ENCODE measurements at regions not wholly inside any gene's neighbourhood (a gene's known extent, or its start where the extent isn't known, plus 50 kb on each side); places are given as distances from the start of the nearest gene placed in this dataset.

DNA sequence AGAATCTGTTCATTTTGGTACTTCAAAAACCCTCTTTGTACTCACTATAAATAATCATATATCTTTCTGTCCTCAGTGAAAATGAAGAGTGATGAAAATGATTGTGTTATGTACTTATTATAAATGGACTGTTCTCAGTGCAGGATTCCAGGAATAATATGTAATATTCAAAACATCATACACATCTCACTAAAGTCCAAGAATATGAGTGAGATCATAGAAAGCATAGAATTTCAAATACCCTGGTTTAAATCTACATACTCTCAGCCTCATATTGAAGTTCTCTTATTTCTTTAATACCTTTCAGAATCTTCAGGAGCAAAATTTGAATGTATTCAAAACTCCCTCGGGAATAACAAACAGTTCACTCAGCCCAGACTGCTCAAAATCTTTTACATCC is 868.0 kb downstream of the SLITRK6 start:
- no peak for DNase-seq

DNA sequence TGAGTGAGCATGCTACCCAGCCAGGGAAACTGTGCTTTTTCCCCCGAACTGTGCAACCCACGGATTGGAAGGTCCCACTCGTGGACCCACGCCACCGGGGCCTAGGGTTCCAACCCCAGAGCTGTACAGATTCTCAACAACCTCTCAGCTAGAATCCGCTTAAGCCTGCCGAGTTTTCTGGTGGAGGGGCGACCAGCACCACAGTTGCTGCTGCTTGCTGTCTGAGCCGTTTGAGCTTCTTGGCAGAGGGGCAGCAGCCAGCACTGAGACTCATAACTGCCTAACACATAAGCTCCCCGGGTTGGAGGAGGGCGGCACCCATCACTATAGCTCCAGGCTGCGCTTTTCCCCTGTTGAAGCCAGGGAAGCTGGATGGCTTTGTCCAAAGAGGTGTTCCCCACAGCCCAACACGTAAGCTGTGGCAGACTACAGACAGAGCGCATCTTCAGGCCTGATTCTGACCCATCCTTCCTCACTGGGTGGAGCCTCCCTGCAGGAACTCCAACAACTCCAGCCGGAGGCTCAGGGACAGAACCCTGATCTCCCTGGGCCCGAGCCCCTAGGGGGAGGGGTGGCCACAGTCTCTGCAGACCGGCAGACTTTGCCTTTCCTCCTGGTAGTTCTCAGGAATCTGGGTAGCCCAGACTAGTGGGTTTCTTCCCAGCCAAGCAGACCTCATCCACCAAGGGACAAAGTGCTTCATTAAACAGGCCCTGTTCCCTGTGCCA is 871.6 kb downstream of the SLITRK6 start:
- DNase-seq, result no peak

DNA sequence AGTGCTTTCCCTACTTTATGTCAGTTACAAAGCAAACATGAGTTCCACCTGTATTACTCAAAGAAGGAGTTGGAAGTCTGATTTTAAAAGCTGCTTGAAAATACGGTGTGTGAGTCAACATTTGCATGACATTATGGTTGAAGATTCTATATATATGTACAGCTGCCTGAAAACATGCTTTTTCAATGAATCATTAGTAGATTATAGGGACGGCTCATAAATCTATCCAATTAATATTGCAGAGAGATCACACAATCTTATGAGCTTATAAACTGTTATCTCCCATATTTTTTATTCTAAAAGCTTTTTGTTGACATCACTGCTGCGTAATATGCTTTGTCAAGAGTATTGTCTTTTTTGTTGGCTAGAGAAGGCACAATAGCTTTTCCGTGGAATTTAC is 873.8 kb downstream of the SLITRK6 start:
- no peak for DNase-seq

DNA sequence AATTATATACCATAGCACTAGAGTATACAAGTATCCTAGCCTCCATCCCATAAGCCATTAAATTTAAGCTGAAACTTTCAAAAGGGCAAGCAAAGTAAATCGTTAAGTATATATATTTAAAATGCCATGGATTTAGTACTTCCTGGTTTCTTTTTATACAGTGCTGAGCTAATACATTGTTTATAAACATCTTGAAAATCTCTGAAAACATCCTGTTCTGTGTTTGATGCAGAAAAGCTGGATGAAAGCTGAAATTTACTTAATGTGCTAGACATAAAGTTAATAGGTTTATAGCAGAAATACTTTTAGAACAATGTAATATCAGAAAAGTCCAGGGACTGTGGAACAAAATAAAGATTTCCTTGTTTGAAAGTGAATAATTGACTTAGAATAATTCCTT is 875.4 kb downstream of the SLITRK6 start:
- no peak for DNase-seq

DNA sequence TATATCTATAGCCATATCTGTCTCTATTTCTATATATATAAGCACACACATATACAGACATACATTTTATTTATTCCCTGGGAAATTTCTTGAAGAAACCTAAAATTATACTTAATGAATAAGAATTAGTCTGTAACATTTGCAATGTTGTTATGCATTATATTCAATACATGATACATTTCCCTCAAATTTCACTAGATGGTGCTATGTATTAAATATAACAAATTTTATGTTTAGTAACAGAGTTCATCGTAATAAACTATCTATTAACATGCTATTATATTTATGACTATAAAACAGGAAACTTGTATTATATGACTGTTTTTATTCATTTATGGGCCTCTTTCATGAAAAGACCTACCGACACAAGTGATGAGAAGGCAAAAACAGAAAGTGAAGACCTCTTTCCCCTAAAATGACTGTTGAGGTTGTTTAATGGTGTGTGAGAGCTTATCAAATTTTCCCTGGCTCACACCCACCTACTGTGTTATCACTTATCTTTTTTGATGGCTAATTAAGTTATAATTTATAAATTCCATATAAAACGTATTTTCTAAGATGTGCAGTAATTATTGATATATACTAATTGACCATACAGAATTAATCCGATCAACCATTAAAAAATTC is 881.9 kb downstream of the SLITRK6 start:
- peak in 1 of 2 experiments; percentile 1 for DNase-seq

DNA sequence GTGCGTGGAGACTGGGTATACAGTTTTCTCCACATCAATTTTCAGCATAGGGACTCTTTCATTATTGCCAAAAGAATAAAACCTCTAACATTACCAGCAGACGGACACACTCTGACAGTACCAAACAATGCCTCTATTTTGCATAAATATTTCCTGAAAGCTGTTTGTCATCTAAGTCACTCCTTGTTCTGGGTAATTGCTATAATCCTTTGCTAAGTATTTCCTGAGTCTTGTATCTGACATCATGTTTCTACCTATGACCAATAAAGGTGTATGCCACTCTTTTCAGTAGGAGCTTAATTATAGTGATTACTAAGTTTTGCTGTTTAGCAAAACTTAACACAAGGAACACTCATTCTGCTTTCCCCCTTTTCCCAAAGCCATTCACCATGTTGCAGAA is 886.5 kb downstream of the SLITRK6 start:
- DNase-seq, result no peak

DNA sequence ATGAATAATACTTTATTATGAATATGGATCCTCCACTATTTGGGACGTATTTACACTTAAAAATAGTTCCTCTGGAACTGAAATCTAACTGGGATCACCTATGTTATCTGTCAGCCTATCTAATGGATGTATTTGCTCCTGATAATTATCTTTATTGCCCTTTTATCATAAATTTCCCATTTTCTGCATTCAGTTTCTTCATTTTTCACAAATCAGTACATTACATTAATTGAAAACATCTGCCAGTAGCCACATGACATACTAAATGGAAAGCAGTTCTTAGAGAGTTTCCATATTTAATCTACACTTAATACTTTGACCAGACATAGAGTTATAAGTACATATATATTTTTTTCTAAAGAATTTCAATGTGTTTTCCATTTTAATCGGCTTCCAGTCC is 888.8 kb downstream of the SLITRK6 start:
- DNase-seq, result no peak

DNA sequence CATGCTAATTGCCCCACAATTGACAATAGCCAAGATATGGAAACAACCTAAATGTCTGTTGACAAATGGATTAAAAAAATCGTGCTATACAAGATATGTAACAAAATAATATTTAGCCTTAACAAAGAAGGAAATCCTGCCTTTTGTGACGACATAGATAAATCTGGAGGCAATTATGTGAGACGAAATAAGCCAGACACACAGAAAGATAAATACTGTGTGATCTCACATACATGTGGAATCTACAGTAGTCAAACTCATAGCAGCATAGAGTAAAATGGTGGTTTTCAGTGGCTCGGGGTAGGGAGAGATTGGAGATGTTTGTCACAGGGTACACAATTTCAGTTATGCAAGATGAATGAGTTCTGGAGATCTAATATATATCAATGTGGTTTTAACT is 895.8 kb downstream of the SLITRK6 start:
- no peak for DNase-seq

DNA sequence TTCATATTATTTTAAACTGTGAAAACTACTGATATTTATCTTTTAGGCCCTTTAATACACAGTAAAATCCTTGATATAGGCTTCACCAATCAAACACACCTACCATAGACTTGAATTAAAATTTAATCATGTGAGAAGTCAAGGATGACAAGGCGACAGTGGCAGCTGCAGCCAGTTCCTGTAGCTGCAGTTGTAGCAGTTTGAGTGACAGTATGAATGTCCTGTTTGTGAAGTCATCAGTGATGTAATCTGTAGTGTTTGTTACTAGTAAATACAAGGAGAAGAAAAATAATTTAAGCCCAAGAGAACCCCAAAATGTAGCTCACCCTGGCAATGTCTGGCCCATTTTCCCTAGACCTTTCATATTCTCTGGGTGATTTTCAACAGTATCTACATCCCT is 897.0 kb downstream of the SLITRK6 start:
- DNase-seq, result no peak

DNA sequence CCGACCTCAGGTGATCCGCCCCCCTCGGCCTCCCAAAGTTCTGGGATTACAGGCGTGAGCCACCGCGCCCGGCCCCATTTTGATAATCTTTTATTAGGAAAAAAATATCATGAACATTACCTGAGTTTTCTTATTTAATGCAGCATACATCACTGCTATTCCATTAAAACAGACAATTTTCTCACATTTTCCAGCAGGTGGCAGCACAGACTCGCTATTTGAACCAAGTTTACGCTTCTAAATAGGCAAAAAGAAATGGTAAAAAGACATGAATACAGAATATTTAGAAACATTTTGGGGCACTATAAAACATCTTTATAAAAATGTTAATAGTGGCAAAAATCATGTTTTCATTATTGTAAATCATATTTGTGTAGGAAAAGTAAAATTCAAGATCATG is 903.1 kb downstream of the SLITRK6 start:
- DNase-seq, result peak; percentile 22 to 24

DNA sequence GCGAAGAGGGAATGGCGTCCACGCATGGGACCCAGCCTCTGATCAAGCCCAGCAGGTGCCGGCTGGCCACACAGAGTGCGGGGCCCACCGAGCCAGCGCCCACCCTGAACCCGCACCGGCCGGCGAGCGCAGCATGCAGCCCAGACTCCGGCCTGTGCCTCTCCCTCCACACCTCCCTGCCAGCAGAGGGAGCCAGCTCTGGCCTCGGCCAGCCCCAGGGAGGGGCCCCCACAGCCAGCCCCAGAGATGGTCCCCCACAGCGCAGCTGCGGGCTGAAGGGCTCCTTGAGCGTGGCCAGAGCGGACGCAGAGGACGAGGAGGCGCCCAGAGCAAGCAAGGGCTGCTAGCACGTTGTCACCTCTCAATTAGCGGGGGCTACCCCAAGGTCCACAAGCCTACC is 904.5 kb downstream of the SLITRK6 start:
- no peak for DNase-seq

DNA sequence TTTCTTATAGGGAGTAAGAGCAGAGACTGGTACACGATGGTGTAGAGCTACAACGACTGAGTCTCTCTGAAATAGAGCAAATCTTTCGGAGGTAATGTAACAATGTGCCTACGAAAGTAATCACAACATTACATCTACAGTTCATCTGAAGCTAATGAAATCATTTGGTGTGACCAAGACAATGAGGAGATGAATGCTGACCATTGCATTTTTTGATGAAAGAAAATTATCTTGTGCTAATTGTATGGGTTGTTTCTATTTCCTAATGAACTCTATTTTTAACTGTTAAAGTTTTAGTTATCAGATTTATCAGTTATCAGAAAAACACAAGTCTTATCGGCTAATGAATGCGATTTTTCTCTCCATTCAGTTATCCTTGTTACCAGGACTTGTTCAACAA is 913.4 kb downstream of the SLITRK6 start:
- no peak for DNase-seq

DNA sequence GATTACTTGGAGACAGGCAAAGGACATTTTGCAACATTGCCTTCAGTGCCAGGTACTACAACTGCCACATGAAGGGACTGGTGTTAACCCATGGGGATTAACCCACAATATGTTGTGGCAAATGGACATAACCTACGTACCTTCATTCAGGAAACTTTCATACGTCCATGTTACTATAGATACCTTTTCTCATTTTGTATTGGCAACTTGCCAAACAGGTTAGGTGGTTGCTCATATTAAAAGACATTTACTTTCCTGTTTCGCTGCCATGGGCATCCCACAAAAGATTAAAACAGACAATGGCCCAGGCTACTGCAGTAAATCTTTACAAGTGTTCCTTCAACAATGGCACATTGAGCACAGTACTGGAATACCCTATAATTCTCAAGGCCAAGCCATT is 925.3 kb downstream of the SLITRK6 start:
- no peak for DNase-seq

DNA sequence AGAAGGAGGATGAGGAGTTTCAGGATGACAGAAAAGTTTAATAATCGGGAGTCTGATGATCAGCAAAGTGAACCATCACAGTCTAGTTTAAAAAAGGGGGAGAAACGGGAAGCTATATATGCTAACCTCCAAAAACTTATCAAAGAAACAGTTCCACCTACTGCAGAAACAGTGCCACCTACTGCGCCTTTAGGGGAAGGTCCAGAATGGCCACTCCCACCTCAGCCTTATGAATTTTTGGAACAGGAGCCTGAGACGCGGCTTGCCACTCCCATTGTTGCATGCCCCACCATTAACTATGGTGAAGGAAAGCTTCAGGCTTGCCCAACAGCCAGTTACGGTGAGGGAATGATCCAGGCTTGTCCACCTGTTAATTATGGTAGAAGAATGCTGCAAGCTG is 929.0 kb downstream of the SLITRK6 start:
- DNase-seq, result peak in 1 of 2 experiments; percentile 0

DNA sequence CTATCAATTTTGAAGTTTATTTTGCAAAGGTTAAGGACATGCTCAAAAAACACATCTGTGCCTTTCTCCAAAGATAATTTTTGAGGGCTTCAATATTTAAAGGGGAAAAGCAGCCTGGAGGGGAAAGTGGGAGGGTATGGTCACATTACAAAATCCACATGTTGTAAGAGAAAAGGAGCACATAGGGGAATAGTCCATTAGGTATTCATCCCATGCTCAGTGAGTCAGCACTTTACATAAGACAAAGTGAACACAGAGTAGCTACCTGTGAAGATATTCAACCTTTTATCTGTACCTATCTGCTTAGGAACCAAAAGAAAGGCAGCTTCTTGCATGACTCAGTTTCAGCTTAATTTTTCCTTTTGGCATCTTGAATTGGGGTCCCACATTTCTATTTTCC is 932.0 kb downstream of the SLITRK6 start:
- DNase-seq, result no peak

DNA sequence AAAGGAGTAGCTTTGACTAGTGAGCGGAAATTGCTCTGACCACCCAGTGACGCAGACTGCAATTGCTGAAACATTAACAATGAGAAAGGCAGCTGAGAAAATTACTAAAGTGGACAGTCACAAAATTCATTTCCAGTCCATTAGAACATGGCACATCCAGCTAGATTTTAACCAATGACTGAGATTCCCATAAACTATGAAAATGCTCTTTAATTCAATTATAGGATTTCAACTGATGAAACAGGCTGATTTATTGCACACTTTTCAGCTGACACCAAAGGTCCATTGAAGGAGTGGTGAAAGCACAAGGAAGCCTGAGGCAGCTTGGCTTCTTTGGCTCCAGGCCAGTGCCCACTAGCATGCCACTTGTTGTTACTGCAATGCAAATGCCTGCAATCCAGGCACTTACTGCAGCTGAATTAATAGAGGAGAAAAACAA is 933.4 kb downstream of the SLITRK6 start:
- DNase-seq, result no peak

DNA sequence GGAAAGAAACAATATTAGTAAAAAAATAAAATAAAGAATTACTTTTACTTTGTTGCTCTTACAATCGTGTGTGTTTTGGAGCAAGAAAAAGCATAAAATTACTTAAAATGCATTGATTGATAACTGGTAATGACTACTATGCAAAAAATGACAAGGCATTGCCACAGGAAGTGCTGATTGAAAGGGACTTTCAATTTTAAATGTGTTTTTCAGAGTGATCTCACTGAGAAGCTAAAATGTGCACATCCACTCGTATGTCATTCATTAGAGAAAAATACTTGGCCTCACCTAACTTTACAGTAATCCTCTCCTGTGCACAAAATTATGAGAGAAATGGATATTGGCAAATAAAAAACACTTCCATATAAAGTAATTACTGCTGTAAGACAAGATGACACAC is 934.9 kb downstream of the SLITRK6 start:
- DNase-seq, result no peak

DNA sequence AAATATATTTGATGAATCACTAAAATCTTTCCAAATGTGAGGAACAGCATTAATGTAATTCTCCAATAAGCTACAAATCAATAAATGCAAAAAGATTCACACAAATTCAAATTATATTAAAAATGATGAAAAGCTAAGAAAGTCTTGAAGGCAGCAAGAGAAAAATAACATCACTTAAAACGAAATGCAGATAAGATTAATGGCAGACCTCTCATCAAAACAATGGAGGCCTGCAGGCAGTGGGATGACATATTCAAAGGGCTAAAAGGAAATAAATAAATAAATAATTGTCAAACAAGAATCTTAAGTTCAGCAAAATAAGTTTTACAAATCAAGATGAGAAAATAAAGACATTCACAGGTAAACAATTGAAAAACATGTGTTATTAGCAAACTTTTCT is 952.1 kb downstream of the SLITRK6 start:
- DNase-seq, result no peak

DNA sequence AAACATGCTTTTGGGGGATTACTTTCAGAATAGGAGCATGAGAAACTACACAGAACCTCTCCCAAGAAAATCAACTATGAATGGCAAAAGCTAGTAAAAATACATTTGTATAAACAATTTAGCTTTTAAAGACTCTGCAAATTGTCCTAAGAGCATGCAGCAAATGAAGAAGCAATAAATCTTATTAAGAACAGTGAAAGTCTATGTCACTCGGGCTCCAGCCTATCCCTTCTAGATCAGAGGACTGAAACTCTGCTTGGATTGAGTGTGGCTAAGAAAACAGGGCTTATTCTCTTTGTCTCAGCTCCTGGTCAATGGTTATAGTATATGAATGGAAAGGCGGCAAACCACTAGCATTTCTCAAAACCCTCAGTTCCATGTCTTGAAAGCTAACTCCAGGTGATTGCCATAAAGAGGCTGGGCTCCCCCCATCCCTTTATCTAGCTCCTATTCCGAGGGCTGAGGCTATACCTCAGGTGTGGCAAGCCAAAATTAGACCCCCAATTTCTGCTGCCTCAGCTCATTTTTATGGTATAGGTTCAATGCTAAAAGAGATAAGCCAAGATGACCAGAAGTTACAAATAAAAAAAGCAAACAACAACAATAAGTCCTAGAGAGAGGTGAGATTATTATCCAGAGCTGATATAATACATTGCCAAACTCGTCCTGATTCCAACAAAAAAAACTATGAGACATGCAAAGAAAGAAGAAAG is 953.2 kb downstream of the SLITRK6 start:
- no peak for DNase-seq

DNA sequence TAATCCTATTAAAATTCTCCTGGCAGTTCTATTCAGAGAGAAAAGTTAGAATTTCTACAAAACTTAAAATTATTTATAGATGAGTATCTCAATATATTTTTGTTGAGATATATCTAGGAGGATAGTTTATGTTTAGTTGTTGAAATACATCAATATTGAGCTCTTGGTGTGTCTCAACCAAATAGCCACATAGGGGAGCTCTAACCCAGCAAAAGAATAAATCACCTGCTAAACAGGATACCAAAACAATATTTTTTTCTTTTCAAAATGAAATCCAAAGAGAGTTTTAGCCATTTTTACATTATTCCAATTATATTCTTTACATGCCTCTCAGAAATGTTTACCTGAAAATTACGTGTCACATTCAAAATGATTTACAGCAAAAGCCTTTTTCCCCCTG is 954.7 kb downstream of the SLITRK6 start:
- peak in 1 of 2 experiments; percentile 2 for DNase-seq

DNA sequence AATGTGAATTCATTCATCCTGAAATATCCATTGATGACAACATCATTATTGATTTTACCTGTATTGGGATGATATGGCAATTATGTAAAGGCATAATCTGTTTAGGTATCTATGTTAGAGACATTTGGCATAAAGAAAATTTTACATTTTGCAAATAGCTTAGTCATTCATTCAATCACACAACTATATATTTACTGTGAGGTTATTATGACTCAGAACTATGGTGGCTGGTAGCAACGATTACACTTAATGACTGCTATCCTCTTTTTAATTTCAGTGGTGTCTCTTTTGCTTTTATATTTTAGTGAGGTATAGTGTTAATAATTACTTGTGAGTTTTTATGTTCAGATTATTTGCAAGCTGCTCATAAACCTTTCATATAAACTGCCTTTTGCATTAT is 955.9 kb downstream of the SLITRK6 start:
- DNase-seq, result no peak

DNA sequence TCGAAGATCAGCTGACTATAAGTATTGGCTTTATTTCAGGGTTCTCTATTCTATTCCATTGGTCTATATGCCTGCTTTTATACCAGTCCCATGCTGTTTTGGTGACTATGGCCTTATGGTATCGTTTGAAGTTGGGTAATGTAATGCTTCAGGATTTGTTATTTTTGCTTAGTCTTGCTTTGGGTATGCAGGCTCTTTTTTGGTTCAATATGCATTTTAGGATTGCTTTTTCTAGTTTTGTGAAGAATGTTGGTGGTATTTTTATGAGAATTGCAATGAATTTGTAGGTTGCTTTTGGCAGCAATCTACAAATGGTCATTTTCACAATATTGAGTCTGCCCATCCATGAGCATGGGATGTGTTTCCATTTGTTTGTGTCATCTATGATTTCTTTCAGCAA is 951.9 kb upstream of the SLITRK1 start:
- DNase-seq, result no peak

DNA sequence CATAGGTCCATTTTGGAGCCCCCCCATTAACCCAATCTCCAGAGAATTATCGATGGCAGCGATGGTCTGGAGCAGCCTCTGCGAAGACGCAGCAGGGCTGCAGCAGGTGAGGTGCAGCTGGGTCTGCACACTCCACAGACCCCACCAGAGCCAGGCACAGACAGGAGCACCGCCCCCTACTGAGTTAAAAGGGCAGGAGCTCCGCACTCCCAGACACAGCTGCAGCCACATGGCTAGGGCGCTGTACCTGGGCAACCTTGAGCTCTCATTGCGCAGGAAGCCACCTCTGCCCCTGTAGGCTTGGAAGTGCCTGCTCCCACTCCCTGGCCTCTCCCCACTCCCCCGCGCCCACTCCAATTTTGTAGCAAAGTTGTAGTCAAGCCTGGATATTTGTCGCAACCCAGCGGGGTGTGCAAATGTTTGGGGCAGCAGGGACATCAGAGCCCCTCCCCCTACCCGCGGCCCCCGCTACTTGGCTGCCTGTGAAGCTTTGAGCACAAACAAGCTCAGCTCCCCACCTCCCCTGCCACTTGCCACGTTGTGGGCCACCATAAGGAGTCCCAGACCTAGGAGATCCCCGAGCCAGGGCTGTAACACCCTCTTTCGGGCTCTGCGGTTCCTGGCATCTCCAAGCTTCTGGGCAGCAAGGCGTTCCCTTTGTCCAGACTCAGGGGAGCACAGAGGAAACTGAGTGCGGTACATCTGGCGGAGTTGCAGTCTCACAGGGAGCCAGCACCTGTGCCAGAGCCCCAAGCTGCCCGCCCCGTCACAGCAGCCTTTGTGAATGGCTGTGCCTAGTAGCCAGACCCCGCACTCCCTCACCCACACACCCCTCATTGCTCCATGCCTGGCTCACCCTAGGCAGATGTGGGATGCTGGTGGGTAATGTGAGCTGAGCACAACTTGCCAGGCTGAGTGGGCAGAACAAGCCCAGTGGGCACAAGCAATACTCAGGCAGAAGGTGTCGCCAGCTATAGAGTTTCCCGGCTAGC is 949.7 kb upstream of the SLITRK1 start:
- DNase-seq, result no peak
